ENCODE measurements at regions not wholly inside any gene's neighbourhood (a gene's known extent, or its start where the extent isn't known, plus 50 kb on each side); places are given as distances from the start of the nearest gene placed in this dataset.

DNA sequence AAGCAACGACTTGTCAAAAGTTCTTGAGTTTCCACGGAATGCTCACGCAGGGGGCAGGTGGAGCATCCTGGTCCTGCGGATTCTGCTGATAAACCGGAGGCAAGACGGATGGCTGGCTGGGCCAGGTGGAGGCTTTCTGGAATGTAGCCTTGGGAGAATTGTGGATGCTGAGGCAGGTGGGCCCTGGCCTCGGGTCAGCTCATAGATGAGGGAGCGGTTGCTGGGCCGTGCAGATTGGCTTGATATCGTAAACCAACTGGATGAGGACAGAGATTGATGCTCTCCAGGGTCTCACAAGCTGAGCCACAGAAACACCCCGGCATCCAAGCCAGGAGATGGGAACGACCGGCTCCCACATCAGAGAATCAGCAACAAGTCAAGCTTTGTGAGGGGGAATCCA lies 50.0 kb upstream of the TFRC start:
- Histone ChIP-seq H3K9ac (no peak overlapping the region), H3K4me3 (no peak overlapping the region), H3K4me1 (no peaks in the 10 kb centered on the region), H3K27me3 (no peaks in the 10 kb centered on the region), H4K20me1 (ENCODE audit: low read depth) (no peaks in the 10 kb centered on the region), H3K27ac (no peak overlapping the region), H3K4me2 (no peak overlapping the region), H3K9me3 (ENCODE audit: low read depth) (no peaks in the 10 kb centered on the region), H3K79me2 (ENCODE audit: low read depth) (no peaks in the 10 kb centered on the region), H2AFZ (replicated peaks) (no peak overlapping the region), H3F3A (ENCODE audit: low read depth) (no peaks in the 10 kb centered on the region), H3K36me3 (no peaks in the 10 kb centered on the region)
- TF ChIP-seq, protein P1, sequence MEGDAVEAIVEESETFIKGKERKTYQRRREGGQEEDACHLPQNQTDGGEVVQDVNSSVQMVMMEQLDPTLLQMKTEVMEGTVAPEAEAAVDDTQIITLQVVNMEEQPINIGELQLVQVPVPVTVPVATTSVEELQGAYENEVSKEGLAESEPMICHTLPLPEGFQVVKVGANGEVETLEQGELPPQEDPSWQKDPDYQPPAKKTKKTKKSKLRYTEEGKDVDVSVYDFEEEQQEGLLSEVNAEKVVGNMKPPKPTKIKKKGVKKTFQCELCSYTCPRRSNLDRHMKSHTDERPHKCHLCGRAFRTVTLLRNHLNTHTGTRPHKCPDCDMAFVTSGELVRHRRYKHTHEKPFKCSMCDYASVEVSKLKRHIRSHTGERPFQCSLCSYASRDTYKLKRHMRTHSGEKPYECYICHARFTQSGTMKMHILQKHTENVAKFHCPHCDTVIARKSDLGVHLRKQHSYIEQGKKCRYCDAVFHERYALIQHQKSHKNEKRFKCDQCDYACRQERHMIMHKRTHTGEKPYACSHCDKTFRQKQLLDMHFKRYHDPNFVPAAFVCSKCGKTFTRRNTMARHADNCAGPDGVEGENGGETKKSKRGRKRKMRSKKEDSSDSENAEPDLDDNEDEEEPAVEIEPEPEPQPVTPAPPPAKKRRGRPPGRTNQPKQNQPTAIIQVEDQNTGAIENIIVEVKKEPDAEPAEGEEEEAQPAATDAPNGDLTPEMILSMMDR (IDR thresholded peaks at IDR 0.05) = no peak
- TF ChIP-seq EZH2 (IDR thresholded peaks at IDR 0.05) (no peak), EZH2phosphoT487 (IDR thresholded peaks at IDR 0.05) (no peak)
- Mint-ChIP-seq H3K27ac (no peak overlapping the region), H3K4me3 (no peak overlapping the region), H3K27me3 (ENCODE audit: insufficient read depth, low read depth) (peaks cover 6% of the 10 kb centered on the region), H3K9me3 (no peaks in the 10 kb centered on the region), H3K36me3 (no peaks in the 10 kb centered on the region), H3K4me1 (peaks cover 11% of the 10 kb centered on the region)
- no peak for DNase-seq (ENCODE audit: low spot score)
